ENCODE measurements at regions not wholly inside any gene's neighbourhood (a gene's known extent, or its start where the extent isn't known, plus 50 kb on each side); places are given as distances from the start of the nearest gene placed in this dataset.

DNA sequence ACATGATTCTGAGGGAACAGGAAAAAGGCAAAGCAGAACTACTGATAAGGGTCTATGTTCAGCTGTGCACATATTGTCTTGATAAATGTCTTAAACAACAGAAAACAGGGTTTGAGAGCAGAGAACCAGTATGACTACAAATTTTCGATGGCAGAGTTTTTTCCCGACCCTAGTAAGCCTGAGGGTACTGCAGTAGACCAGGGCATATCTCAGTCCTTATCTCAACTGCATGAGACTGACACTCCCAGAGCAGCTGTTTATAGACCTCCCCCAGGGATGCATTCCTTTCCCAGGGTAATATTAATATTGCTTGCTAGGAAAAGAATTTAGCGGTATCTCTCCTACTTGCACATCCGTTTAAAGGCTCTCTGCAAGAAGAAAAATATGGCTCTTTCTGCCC lies 1176.8 kb upstream of the ADGRB3 start:
- H3K79me2 ChIP-seq (ENCODE audit: insufficient read depth, low read length), result no peaks in the 10 kb centered on the region
- no peaks in the 10 kb centered on the region for H3K4me1 ChIP-seq (ENCODE audit: insufficient read depth, low read length)
- no peak for TF ChIP-seq EZH2 (IDR thresholded peaks at IDR 0.05; ENCODE audit: borderline replicate concordance, low read depth, low read length, severe bottlenecking)
- TF ChIP-seq, protein P1, sequence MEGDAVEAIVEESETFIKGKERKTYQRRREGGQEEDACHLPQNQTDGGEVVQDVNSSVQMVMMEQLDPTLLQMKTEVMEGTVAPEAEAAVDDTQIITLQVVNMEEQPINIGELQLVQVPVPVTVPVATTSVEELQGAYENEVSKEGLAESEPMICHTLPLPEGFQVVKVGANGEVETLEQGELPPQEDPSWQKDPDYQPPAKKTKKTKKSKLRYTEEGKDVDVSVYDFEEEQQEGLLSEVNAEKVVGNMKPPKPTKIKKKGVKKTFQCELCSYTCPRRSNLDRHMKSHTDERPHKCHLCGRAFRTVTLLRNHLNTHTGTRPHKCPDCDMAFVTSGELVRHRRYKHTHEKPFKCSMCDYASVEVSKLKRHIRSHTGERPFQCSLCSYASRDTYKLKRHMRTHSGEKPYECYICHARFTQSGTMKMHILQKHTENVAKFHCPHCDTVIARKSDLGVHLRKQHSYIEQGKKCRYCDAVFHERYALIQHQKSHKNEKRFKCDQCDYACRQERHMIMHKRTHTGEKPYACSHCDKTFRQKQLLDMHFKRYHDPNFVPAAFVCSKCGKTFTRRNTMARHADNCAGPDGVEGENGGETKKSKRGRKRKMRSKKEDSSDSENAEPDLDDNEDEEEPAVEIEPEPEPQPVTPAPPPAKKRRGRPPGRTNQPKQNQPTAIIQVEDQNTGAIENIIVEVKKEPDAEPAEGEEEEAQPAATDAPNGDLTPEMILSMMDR (IDR thresholded peaks at IDR 0.05; ENCODE audit: borderline replicate concordance, extremely low read depth, low read length, poor library complexity, severe bottlenecking), result no peak
- no peak overlapping the region for H3K27ac ChIP-seq (ENCODE audit: low read length)
- H3K36me3 ChIP-seq (ENCODE audit: insufficient read depth, low read length), result no peaks in the 10 kb centered on the region
- H4K20me1 ChIP-seq (ENCODE audit: insufficient read depth, low read length), result no peaks in the 10 kb centered on the region
- H2AFZ ChIP-seq (ENCODE audit: low read depth, low read length), result no peak overlapping the region
- peaks cover 13% of the 10 kb centered on the region for H3K9me3 ChIP-seq (ENCODE audit: insufficient read depth, low read length, severe bottlenecking)
- H3K9ac ChIP-seq (ENCODE audit: low read depth, low read length), result no peak overlapping the region
- ATAC-seq (ENCODE audit: insufficient read depth, low read depth) (no peak), DNase-seq (no peak)
- no peak overlapping the region for H3K4me2 ChIP-seq (ENCODE audit: insufficient read depth, low read length)
- H3K4me3 ChIP-seq (ENCODE audit: low read depth in 1 of 2, low read length in 2 of 2), result no peak overlapping the region
- H3K27me3 ChIP-seq (ENCODE audit: insufficient read depth, low read length, poor library complexity), result no peaks in the 10 kb centered on the region

DNA sequence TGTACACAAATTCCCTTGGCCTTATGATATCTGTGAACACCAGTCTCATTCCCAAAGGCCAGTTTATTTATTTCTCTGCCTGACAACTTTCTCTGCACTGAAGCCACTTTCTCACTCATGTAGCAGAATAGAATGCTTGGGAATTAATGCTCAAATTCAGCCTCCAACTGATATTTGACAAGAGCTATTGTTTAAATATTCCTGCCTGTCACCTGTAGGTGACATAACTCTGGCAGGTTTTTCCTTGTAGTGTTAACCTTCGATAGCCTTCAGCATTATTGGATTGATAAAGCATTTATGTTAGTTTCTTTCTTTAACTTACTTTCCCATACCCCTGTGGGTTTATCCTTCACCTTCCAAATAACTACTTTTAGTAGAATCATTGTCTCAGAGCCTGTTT lies 1183.2 kb upstream of the ADGRB3 start:
- no peaks in the 10 kb centered on the region for H3K36me3 ChIP-seq (ENCODE audit: insufficient read depth, low read length)
- DNase-seq (no peak), ATAC-seq (ENCODE audit: insufficient read depth, low read depth) (no peak)
- H3K9me3 ChIP-seq (ENCODE audit: insufficient read depth, low read length, severe bottlenecking), result no peaks in the 10 kb centered on the region
- no peak overlapping the region for H2AFZ ChIP-seq (ENCODE audit: low read depth, low read length)
- H3K4me3 ChIP-seq (ENCODE audit: low read depth in 1 of 2, low read length in 2 of 2), result no peak overlapping the region
- H3K4me2 ChIP-seq (ENCODE audit: insufficient read depth, low read length), result no peak overlapping the region
- no peak overlapping the region for H3K9ac ChIP-seq (ENCODE audit: low read depth, low read length)
- TF ChIP-seq, protein P1 (IDR thresholded peaks at IDR 0.05; ENCODE audit: borderline replicate concordance, extremely low read depth, low read length, poor library complexity, severe bottlenecking), result no peak
- no peak for TF ChIP-seq EZH2 (IDR thresholded peaks at IDR 0.05; ENCODE audit: borderline replicate concordance, low read depth, low read length, severe bottlenecking)
- no peaks in the 10 kb centered on the region for H4K20me1 ChIP-seq (ENCODE audit: insufficient read depth, low read length)
- H3K79me2 ChIP-seq (ENCODE audit: insufficient read depth, low read length), result no peaks in the 10 kb centered on the region
- H3K27me3 ChIP-seq (ENCODE audit: insufficient read depth, low read length, poor library complexity), result no peaks in the 10 kb centered on the region
- no peak overlapping the region for H3K27ac ChIP-seq (ENCODE audit: low read length)
- H3K4me1 ChIP-seq (ENCODE audit: insufficient read depth, low read length), result no peaks in the 10 kb centered on the region

DNA sequence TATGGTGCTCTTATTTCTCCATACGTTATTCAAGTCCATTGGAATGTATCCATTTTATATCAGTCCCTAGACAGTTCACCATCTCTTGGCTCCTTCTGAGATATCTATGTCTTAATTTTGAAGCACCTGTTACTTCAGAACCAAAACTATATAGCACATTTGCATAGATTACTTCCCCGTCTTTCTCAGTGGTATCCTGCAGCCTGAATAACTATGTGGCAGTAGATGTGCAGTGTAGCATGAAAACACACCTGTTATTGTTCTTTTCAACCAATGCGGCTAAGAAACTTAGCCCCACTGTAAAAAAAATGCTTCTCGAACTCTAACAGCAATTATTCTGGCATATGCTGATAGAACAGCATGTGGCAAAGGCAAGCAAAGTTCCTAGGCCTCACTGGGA lies 1184.4 kb upstream of the ADGRB3 start:
- H4K20me1 ChIP-seq (ENCODE audit: insufficient read depth, low read length), result no peaks in the 10 kb centered on the region
- no peak for DNase-seq
- TF ChIP-seq, protein P1 (IDR thresholded peaks at IDR 0.05; ENCODE audit: borderline replicate concordance, extremely low read depth, low read length, poor library complexity, severe bottlenecking), result no peak
- no peak for TF ChIP-seq EZH2 (IDR thresholded peaks at IDR 0.05; ENCODE audit: borderline replicate concordance, low read depth, low read length, severe bottlenecking)
- H2AFZ ChIP-seq (ENCODE audit: low read depth, low read length), result no peak overlapping the region
- H3K79me2 ChIP-seq (ENCODE audit: insufficient read depth, low read length), result no peaks in the 10 kb centered on the region
- H3K9ac ChIP-seq (ENCODE audit: low read depth, low read length), result no peak overlapping the region
- H3K4me3 ChIP-seq (ENCODE audit: low read depth in 1 of 2, low read length in 2 of 2), result no peak overlapping the region
- no peaks in the 10 kb centered on the region for H3K36me3 ChIP-seq (ENCODE audit: insufficient read depth, low read length)
- H3K4me1 ChIP-seq (ENCODE audit: insufficient read depth, low read length), result no peaks in the 10 kb centered on the region
- ATAC-seq (ENCODE audit: insufficient read depth, low read depth), result no peak
- H3K9me3 ChIP-seq (ENCODE audit: insufficient read depth, low read length, severe bottlenecking), result no peaks in the 10 kb centered on the region
- no peak overlapping the region for H3K4me2 ChIP-seq (ENCODE audit: insufficient read depth, low read length)
- H3K27ac ChIP-seq (ENCODE audit: low read length), result no peak overlapping the region
- H3K27me3 ChIP-seq (ENCODE audit: insufficient read depth, low read length, poor library complexity), result no peaks in the 10 kb centered on the region

DNA sequence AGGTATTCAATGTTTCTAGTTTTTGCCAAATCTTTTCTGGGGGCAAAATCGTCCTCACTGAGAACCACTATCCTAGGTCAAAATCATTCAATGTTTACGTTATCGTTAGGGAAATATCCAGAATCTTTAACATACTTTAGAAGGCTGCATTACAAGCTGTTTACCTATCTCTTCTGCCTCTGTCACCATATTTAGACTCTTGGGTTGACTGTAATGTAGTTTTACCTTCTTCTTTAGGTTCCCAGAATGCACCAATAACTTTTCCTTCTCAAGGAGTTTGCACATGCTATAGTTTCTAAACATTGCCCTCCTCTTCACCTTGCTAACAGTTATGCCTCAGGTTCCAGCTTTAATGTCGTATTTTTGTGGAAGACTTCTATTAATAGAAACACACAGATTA lies 1185.5 kb upstream of the ADGRB3 start:
- Histone ChIP-seq H2AFZ (ENCODE audit: low read depth, low read length) (no peak overlapping the region), H3K27ac (ENCODE audit: low read length) (no peak overlapping the region), H3K9me3 (ENCODE audit: insufficient read depth, low read length, severe bottlenecking) (no peaks in the 10 kb centered on the region), H3K79me2 (ENCODE audit: insufficient read depth, low read length) (no peaks in the 10 kb centered on the region), H4K20me1 (ENCODE audit: insufficient read depth, low read length) (no peaks in the 10 kb centered on the region), H3K27me3 (ENCODE audit: insufficient read depth, low read length, poor library complexity) (no peaks in the 10 kb centered on the region), H3K4me3 (ENCODE audit: low read depth in 1 of 2, low read length in 2 of 2) (no peak overlapping the region), H3K4me2 (ENCODE audit: insufficient read depth, low read length) (no peak overlapping the region), H3K4me1 (ENCODE audit: insufficient read depth, low read length) (no peaks in the 10 kb centered on the region), H3K9ac (ENCODE audit: low read depth, low read length) (no peak overlapping the region), H3K36me3 (ENCODE audit: insufficient read depth, low read length) (no peaks in the 10 kb centered on the region)
- DNase-seq, result no peak
- no peak for TF ChIP-seq EZH2 (IDR thresholded peaks at IDR 0.05; ENCODE audit: borderline replicate concordance, low read depth, low read length, severe bottlenecking)
- TF ChIP-seq, protein P1 (IDR thresholded peaks at IDR 0.05; ENCODE audit: borderline replicate concordance, extremely low read depth, low read length, poor library complexity, severe bottlenecking), result no peak
- no peak for ATAC-seq (ENCODE audit: insufficient read depth, low read depth)
